ENCODE measurements at regions not wholly inside any gene's neighbourhood (a gene's known extent, or its start where the extent isn't known, plus 50 kb on each side); places are given as distances from the start of the nearest gene placed in this dataset.

DNA sequence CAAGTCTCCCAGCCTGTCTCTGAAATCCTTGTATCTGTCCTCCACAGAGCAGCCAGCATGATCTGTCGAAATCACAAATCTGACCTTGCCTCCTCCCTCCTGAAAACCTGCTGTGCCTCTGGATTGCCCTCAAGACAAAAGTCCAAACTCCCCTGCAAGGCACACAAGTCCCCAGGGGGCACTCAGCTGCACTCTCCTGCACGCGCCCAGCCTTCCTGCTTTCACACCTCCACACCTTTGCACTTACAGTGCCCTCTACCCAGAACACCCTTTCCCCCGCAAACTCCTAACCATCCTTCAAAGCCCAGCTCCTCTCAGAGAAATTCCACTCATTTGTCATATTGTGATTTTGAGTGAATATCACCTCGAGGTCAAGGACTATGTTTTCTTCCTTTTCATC is 83.4 kb upstream of the TOP1 start (continued):
- 0 out of 2 replicates have a peak, but pooled peaks have one; percentile 24 for TF ChIP-seq PAXIP1 (CRISPR knock-in tag; conservative IDR thresholded peaks at IDR 0.05)
- TF ChIP-seq, protein P1, sequence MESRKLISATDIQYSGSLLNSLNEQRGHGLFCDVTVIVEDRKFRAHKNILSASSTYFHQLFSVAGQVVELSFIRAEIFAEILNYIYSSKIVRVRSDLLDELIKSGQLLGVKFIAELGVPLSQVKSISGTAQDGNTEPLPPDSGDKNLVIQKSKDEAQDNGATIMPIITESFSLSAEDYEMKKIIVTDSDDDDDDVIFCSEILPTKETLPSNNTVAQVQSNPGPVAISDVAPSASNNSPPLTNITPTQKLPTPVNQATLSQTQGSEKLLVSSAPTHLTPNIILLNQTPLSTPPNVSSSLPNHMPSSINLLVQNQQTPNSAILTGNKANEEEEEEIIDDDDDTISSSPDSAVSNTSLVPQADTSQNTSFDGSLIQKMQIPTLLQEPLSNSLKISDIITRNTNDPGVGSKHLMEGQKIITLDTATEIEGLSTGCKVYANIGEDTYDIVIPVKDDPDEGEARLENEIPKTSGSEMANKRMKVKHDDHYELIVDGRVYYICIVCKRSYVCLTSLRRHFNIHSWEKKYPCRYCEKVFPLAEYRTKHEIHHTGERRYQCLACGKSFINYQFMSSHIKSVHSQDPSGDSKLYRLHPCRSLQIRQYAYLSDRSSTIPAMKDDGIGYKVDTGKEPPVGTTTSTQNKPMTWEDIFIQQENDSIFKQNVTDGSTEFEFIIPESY (CRISPR knock-in tag; IDR thresholded peaks at IDR 0.05): no peak
- TF ChIP-seq ZNF841 (CRISPR knock-in tag; IDR thresholded peaks at IDR 0.05; ENCODE audit: borderline replicate concordance): no peak
- TF ChIP-seq, protein P2, sequence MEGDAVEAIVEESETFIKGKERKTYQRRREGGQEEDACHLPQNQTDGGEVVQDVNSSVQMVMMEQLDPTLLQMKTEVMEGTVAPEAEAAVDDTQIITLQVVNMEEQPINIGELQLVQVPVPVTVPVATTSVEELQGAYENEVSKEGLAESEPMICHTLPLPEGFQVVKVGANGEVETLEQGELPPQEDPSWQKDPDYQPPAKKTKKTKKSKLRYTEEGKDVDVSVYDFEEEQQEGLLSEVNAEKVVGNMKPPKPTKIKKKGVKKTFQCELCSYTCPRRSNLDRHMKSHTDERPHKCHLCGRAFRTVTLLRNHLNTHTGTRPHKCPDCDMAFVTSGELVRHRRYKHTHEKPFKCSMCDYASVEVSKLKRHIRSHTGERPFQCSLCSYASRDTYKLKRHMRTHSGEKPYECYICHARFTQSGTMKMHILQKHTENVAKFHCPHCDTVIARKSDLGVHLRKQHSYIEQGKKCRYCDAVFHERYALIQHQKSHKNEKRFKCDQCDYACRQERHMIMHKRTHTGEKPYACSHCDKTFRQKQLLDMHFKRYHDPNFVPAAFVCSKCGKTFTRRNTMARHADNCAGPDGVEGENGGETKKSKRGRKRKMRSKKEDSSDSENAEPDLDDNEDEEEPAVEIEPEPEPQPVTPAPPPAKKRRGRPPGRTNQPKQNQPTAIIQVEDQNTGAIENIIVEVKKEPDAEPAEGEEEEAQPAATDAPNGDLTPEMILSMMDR (CRISPR knock-in tag; IDR thresholded peaks at IDR 0.05): 0 out of 2 replicates have a peak, but pooled peaks have one; percentile 10
- TF ChIP-seq, protein P3, sequence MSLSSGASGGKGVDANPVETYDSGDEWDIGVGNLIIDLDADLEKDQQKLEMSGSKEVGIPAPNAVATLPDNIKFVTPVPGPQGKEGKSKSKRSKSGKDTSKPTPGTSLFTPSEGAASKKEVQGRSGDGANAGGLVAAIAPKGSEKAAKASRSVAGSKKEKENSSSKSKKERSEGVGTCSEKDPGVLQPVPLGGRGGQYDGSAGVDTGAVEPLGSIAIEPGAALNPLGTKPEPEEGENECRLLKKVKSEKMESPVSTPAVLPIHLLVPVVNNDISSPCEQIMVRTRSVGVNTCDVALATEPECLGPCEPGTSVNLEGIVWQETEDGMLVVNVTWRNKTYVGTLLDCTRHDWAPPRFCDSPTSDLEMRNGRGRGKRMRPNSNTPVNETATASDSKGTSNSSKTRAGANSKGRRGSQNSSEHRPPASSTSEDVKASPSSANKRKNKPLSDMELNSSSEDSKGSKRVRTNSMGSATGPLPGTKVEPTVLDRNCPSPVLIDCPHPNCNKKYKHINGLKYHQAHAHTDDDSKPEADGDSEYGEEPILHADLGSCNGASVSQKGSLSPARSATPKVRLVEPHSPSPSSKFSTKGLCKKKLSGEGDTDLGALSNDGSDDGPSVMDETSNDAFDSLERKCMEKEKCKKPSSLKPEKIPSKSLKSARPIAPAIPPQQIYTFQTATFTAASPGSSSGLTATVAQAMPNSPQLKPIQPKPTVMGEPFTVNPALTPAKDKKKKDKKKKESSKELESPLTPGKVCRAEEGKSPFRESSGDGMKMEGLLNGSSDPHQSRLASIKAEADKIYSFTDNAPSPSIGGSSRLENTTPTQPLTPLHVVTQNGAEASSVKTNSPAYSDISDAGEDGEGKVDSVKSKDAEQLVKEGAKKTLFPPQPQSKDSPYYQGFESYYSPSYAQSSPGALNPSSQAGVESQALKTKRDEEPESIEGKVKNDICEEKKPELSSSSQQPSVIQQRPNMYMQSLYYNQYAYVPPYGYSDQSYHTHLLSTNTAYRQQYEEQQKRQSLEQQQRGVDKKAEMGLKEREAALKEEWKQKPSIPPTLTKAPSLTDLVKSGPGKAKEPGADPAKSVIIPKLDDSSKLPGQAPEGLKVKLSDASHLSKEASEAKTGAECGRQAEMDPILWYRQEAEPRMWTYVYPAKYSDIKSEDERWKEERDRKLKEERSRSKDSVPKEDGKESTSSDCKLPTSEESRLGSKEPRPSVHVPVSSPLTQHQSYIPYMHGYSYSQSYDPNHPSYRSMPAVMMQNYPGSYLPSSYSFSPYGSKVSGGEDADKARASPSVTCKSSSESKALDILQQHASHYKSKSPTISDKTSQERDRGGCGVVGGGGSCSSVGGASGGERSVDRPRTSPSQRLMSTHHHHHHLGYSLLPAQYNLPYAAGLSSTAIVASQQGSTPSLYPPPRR (CRISPR knock-in tag; IDR thresholded peaks at IDR 0.05; ENCODE audit: borderline replicate concordance): no peak
- TF ChIP-seq, protein P4, sequence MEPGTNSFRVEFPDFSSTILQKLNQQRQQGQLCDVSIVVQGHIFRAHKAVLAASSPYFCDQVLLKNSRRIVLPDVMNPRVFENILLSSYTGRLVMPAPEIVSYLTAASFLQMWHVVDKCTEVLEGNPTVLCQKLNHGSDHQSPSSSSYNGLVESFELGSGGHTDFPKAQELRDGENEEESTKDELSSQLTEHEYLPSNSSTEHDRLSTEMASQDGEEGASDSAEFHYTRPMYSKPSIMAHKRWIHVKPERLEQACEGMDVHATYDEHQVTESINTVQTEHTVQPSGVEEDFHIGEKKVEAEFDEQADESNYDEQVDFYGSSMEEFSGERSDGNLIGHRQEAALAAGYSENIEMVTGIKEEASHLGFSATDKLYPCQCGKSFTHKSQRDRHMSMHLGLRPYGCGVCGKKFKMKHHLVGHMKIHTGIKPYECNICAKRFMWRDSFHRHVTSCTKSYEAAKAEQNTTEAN (CRISPR knock-in tag; conservative IDR thresholded peaks at IDR 0.05): no peak
- no peak for TF ChIP-seq NPAS2 (CRISPR knock-in tag; IDR thresholded peaks at IDR 0.05; ENCODE audit: borderline replicate concordance)
- TF ChIP-seq ZNF572 (CRISPR knock-in tag; IDR thresholded peaks at IDR 0.05): no peak
- TF ChIP-seq EED (CRISPR knock-in tag; IDR thresholded peaks at IDR 0.05): peak; percentile 16; the same call in 1 of the 2 replicates
- no peak for TF ChIP-seq ZNF292 (CRISPR knock-in tag; IDR thresholded peaks at IDR 0.05; ENCODE audit: borderline replicate concordance, low read depth)
- TF ChIP-seq, protein P5, sequence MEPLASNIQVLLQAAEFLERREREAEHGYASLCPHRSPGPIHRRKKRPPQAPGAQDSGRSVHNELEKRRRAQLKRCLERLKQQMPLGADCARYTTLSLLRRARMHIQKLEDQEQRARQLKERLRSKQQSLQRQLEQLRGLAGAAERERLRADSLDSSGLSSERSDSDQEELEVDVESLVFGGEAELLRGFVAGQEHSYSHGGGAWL (CRISPR knock-in tag; IDR thresholded peaks at IDR 0.05): no peak
- TF ChIP-seq, protein P6, sequence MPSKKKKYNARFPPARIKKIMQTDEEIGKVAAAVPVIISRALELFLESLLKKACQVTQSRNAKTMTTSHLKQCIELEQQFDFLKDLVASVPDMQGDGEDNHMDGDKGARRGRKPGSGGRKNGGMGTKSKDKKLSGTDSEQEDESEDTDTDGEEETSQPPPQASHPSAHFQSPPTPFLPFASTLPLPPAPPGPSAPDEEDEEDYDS (CRISPR knock-in tag; IDR thresholded peaks at IDR 0.05): no peak
- no peak for TF ChIP-seq ZNF362 (CRISPR knock-in tag; IDR thresholded peaks at IDR 0.05; ENCODE audit: borderline replicate concordance)
